Mucosa of descending colon (tissue), 3 donors: ENCODE measurements at regions not wholly inside any gene's neighbourhood (a gene's known extent, or its start where the extent isn't known, plus 50 kb on each side); places are given as distances from the start of the nearest gene placed in this dataset.

Source experiments
- ATAC-seq: fragments of 200-7000 bp; cut with Tn5 transposase; one replicate; pipeline ENCODE4 v1.9.1; 2020; ENCODE audit warnings: mild to moderate bottlenecking, moderate library complexity
- DNase-seq, 3 donors: peaks; one replicate each; pipeline ENCODE4 v3.0.0-alpha.2; 2020
- H3K36me3 ChIP-seq: fragments of 200-600 bp; one replicate; pipeline ENCODE4 v1.8.0; 2021; ENCODE audit warnings: low read depth, mild to moderate bottlenecking
- H3K4me1 ChIP-seq: fragments of 200-600 bp; one replicate; pipeline ENCODE4 v1.8.0; 2021; ENCODE audit warnings: low read depth, mild to moderate bottlenecking
- H3K4me3 ChIP-seq: fragments of 200-600 bp; one replicate; pipeline ENCODE4 v1.8.0; 2021; ENCODE audit warnings: mild to moderate bottlenecking
- H3K9me3 ChIP-seq: fragments of 200-600 bp; one replicate; pipeline ENCODE4 v1.8.0; 2021; ENCODE audit warnings: mild to moderate bottlenecking
- intact Hi-C, 2 donors: fragments of 100-400 bp; cut with DNase I in 1 of 2; cut with micrococcal nuclease in 1 of 2; formaldehyde crosslinking; loops; one replicate each; pipeline versions ENCODE4 v1.11.0 to v1.11.1; 2022; cut with DNase I, micrococcal nuclease
- TF ChIP-seq, protein P1 (sequence below): fragments of 200-600 bp; IDR thresholded peaks from one replicate; pipeline ENCODE4 v1.8.0; 2022; ENCODE audit warnings: antibody characterized with exemption, mild to moderate bottlenecking
- donor health status: DM: no; HTN: no; CAD: no; lungs with moderate emphysema.
- donor health status: DM: no; HTN: no; CAD: no.
- donor health status: DM: no; HTN: yes; CAD: no.

DNA sequence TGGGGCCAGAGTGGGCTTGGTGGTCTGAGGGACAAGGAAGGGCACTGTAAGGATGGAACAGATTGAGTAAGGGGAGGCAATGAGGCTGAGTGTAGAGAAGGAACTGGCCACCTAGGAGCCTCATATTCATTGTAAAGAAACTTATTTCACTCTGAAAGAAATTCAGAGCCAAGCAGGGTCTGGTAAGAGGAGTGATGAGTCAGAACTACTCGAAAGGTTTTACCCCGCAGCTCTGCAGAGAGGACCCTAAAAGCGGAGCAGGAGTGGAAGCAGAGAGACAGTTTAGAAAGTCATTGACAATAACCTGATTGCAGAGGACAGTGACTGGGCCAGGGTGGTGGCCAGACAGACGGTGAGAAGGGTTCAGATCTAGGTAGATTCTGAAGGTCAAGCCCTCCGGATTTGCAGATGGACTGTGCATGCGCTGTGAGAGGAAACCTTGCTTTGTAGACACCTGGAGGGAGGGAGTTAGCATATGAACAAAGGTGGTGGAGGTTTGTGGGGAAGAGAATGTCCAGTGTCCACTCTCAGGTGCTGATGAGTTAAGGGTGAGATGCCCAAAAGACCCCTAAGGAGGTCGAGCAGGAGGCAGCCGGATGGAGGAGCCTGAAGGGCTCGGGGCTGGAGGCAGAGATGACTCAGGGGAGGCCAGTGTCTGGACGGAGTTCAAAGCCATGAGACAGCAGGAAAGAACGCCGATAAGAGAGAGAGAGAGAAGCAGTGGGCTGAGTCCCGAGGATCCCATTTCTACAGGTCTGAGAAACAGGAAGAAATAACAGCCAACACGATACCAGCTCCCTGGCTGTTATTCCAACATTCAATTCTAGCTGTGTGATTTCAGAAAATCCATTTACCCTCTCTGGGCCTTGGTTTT, 546.0 kb downstream of the BRD1 start:
- Histone ChIP-seq H3K9me3 (no peaks in the 10 kb centered on the region), H3K36me3 (no peaks in the 10 kb centered on the region), H3K4me1 (no peaks in the 10 kb centered on the region), H3K4me3 (no peak overlapping the region)
- intact Hi-C loops, result no loop called here
- no peak for DNase-seq
- no peak for ATAC-seq
- TF ChIP-seq, protein P1, sequence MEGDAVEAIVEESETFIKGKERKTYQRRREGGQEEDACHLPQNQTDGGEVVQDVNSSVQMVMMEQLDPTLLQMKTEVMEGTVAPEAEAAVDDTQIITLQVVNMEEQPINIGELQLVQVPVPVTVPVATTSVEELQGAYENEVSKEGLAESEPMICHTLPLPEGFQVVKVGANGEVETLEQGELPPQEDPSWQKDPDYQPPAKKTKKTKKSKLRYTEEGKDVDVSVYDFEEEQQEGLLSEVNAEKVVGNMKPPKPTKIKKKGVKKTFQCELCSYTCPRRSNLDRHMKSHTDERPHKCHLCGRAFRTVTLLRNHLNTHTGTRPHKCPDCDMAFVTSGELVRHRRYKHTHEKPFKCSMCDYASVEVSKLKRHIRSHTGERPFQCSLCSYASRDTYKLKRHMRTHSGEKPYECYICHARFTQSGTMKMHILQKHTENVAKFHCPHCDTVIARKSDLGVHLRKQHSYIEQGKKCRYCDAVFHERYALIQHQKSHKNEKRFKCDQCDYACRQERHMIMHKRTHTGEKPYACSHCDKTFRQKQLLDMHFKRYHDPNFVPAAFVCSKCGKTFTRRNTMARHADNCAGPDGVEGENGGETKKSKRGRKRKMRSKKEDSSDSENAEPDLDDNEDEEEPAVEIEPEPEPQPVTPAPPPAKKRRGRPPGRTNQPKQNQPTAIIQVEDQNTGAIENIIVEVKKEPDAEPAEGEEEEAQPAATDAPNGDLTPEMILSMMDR, result no peak

DNA sequence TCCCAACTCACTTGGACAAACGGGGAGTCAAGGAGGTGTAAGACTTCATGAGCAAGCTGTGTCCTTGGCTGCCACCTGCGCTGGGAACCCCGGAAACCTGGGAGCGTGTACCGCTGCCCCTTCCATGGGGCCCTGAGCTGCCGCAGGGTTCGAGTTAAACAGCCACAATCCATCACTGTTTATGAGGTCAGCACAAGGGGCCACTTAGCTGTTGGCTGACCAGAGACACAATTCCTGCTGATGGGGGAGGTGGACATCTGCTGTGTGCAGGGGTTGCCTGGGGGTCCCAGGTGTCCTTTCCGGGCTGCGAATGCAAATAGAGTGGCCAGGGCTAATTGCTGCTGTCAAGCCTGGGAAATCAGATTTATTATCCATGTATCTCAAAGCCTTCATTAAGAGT, 549.3 kb downstream of the BRD1 start:
- Histone ChIP-seq H3K4me3 (no peak overlapping the region), H3K36me3 (no peaks in the 10 kb centered on the region), H3K4me1 (no peaks in the 10 kb centered on the region), H3K9me3 (no peaks in the 10 kb centered on the region)
- TF ChIP-seq, protein P1, result no peak
- ATAC-seq (no peak), DNase-seq (no peak)
- intact Hi-C loops, result no loop called here

DNA sequence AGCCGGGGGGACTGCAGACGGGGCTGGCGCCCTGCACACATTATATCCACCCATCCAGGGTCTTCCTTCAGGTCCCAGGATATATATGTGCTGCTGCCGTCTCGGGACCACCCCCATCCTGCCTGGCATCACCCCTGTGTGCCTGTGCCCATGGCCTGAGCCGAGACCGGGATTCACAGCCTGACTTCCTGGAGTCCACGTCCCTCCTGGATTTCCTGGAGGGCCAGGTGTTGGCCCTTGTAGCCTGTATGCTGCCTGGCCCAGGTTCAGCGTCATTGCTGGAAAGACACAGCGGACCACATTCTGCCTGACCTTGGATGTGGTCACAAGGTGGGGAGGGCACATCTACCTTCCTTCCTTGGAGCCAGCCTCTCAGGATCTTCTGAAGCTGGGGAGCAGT, 551.1 kb downstream of the BRD1 start:
- intact Hi-C loops, result no loop called here
- Histone ChIP-seq H3K36me3 (no peaks in the 10 kb centered on the region), H3K4me3 (no peak overlapping the region), H3K4me1 (no peaks in the 10 kb centered on the region), H3K9me3 (no peaks in the 10 kb centered on the region)
- TF ChIP-seq, protein P1, result no peak
- DNase-seq (no peak), ATAC-seq (no peak)

DNA sequence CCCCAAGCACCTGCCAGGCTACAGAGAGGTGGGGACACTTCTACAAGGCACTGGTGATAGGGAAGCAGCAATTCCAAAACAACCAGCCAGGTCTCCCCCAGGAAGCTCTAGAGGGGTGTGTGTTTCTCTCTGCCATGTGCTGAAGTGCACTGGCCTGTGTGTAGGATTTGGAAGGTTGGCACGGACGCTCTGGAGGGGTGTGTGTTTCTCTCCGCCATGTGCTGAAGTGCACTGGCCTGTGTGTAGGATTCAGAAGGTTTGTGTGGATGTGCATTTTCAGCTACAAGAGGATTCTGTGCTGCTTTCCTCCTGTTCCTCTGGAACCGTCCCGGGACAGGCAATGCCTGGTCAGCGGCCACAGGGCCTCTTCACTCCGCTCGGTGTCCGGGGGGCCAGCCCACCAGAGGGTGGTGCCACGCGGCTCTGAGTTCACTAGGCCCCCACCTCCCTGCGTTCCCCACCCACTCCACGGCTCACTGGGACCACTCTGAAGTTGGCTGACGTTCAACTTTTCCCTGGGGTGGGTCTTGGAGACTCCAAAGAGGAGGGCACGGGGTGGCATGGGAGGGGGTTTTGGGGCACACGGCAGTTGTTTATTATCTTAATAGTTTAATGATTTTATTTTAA, 552.8 kb downstream of the BRD1 start:
- no peaks in the 10 kb centered on the region for H3K9me3 ChIP-seq
- ATAC-seq (no peak), DNase-seq (no peak)
- no peaks in the 10 kb centered on the region for H3K4me1 ChIP-seq
- H3K4me3 ChIP-seq, result no peak overlapping the region
- no peaks in the 10 kb centered on the region for H3K36me3 ChIP-seq
- intact Hi-C loops, result no loop called here
- TF ChIP-seq, protein P1, result no peak

DNA sequence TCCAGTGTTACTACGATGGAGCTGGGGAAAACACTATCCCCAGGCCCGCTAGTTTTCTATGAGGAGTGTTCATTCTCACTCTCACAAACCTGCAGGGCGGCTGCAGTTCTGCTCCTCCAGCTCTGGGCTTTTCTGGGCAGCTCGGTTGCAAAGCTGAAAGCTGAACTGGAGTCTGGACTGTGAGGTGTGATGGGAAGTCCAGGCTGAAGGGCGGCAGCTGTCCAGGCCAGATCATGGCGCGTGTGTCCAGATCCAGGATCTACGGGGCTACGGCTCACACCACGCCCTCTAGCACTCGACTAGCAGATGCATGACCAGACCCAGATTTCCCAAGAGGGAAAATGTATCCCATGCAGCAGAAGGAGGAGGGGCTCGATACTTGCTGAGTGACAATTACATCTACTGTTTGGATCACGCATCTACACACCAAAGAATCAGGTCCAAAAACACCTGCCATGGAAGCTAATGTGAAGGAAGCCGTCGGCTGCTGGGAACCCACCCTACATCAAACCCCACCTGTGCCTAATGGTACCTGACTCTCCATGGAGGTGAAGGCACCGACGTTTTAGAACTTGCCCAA, 555.0 kb downstream of the BRD1 start:
- Histone ChIP-seq H3K4me1 (no peaks in the 10 kb centered on the region), H3K9me3 (no peaks in the 10 kb centered on the region), H3K4me3 (no peak overlapping the region), H3K36me3 (no peaks in the 10 kb centered on the region)
- intact Hi-C loops, result no loop called here
- no peak for ATAC-seq
- TF ChIP-seq, protein P1, result no peak
- no peak for DNase-seq
